Fibroblast of lung (primary cell): ENCODE measurements at regions not wholly inside any gene's neighbourhood (a gene's known extent, or its start where the extent isn't known, plus 50 kb on each side); places are given as distances from the start of the nearest gene placed in this dataset.

Experiments used
- EZH2 ChIP-seq: IDR thresholded peaks from 2 replicates; pipeline ENCODE4 v1.5.1; 2012; ENCODE audit warnings: low read length, control low read depth, mild to moderate bottlenecking; ENCODE audit errors: missing control alignments
- TF ChIP-seq, protein P1 (sequence below), 2 donors: IDR thresholded peaks in 1 of 2; conservative IDR thresholded peaks in 1 of 2; 1 replicate in 1 of 2; 2 replicates in 1 of 2; pipeline ENCODE4 v1.5.1; 2011 to 2012; ENCODE audit warnings: low read length in 2 of 2, control low read depth in 1 of 2, inconsistent platforms in 1 of 2, low read depth in 1 of 2, mild to moderate bottlenecking in 1 of 2

DNA sequence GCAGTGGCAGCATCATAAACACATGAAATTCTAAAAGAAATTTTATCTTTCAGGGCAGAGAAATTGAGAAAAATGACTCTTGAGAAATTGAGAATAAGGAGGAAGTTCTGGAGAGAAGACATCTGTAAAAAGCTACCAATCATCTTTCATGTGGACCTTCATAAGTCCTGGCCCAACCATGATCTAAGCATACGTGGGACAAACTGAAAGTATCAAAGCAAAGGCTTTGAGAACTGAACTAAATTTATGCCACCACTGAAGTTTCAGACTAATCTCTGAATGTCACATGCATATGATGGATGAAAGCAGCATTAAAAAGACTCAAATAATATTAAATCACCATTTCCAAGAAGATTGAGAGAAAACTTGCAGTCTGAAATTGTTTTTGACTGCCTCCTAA is 1502.8 kb upstream of the LRRTM3 start:
- TF ChIP-seq, protein P1, sequence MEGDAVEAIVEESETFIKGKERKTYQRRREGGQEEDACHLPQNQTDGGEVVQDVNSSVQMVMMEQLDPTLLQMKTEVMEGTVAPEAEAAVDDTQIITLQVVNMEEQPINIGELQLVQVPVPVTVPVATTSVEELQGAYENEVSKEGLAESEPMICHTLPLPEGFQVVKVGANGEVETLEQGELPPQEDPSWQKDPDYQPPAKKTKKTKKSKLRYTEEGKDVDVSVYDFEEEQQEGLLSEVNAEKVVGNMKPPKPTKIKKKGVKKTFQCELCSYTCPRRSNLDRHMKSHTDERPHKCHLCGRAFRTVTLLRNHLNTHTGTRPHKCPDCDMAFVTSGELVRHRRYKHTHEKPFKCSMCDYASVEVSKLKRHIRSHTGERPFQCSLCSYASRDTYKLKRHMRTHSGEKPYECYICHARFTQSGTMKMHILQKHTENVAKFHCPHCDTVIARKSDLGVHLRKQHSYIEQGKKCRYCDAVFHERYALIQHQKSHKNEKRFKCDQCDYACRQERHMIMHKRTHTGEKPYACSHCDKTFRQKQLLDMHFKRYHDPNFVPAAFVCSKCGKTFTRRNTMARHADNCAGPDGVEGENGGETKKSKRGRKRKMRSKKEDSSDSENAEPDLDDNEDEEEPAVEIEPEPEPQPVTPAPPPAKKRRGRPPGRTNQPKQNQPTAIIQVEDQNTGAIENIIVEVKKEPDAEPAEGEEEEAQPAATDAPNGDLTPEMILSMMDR (conservative IDR thresholded peaks at IDR 0.05 in 1 of 2, IDR thresholded peaks at IDR 0.05 in 1 of 2; ENCODE audit: low read depth in 1 of 2, low read length in 2 of 2): no peak
- TF ChIP-seq EZH2: no peak
